NCI-H1930 (cell line): ENCODE measurements at regions not wholly inside any gene's neighbourhood (a gene's known extent, or its start where the extent isn't known, plus 50 kb on each side); places are given as distances from the start of the nearest gene placed in this dataset.

Experiments
- DNase-seq, 2 experiments: peaks; one replicate each; lab custom pipeline; 2025; lab: John Stamatoyannopoulos, UW

DNA sequence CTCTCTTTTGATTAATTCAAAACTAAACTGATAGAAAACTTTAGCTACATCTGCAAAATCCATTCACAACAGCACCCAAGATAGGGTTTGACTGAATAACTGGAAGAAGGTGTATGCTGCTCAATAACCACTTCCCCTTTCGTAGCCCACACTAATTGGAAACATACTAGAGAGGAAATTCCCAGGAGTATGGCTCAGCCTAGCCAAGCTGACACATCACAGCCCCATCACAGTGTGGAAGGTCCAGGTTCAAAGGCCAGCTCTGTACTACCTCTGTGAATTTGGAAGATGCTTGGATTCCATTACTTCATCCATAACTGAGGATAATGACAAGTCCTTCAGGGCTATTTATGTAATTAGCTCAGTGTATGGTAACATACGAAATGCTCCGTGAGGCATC lies 185.4 kb downstream of the FBXO15 start:
- no peak for DNase-seq

DNA sequence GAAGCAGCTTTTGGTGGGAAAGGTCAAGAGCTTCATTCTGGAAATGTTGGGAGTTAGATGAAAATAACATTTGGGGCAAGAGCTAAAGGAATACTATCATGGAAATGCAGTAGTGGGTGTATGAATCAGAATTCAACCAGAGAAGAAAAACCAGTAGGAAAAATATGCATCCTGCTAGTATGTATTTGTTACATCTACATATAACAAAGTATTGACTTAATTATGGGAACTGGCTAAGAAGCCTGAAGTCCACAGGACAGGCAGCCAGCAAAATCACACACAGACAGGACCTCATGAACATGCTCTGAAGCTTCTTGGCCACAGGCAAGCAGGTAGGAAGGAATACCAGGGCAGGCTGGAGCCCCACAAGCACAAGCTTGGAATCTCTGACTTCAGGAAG lies 185.8 kb downstream of the FBXO15 start:
- DNase-seq, result no peak

DNA sequence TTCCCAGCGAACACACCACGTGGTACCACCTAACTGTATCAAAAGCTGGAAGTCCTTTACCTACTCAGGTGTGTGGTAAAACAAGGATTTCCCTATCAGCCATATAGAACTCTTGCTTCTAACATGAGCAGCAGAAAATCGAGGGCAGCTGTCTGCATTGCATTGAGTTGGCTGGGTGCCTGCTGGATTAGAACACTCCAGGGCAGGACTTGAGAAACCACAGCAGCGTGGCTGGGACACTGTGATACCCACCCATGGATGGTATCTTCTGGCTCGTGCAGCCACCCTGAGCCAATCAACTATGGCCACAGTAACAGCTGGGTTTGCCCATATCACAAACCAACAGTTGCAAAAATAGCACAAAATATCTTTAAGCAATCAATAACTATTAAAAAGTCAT lies 188.3 kb downstream of the FBXO15 start:
- DNase-seq, result no peak

GRCh38 chr18:73954268-73954667 lies 193.4 kb downstream of the FBXO15 start:
- DNase-seq, result no peak

DNA sequence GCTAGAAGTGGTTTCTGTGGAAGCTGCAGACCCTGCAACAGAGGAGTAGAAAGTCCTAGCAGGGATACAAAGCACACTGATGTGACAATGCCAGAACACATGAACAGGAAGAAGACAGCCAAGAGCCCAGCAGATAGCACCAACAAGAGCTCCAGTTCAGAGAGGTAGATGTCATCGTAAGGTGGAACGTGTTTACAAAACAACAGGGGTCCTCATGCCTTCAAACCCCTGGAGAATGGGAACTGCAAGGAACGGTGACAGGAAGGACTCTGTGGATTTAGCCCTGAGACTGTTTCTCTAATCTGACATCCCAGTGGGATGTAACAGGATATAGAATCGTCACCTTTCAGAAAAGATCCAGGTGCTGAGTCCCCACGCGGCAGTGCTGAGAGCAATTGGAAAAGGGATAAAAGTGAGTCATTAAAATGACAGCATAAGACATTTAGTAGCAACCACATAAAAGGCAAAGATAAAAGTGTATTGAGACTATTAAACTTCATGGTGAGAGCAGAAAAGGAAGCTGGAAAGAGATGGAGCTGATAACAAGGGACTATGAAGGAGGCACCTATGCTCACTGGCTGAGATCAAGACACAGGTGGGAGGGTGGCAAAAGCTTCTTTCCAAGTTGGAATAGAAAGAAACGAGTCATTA lies 195.2 kb downstream of the FBXO15 start:
- no peak for DNase-seq

GRCh38 chr18:73950116-73950700 lies 197.4 kb downstream of the FBXO15 start:
- no peak for DNase-seq

DNA sequence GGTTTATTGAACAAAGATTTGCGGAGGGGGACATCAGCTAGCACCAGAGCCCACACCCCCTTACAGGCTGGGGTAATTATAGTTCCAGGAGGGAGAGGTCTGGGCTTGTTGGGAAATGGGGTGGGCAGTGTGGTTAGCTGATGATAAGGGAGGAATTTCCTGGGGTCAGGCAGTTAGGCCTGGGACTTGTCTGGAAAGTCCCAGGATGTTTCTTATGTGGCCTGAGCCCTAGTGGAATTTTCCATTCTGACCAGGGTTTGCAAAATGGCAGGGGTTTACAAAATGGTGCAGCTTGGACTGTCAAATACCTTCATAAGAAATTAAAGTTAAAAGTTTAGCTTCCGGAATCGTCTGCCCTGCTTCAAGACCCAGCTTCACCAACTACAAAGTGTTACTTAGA lies 199.1 kb downstream of the FBXO15 start:
- no peak for DNase-seq

- no peak for DNase-seq
Observed at GRCh38 chr18:73948084-73948483, 199.6 kb downstream of the FBXO15 start.

DNA sequence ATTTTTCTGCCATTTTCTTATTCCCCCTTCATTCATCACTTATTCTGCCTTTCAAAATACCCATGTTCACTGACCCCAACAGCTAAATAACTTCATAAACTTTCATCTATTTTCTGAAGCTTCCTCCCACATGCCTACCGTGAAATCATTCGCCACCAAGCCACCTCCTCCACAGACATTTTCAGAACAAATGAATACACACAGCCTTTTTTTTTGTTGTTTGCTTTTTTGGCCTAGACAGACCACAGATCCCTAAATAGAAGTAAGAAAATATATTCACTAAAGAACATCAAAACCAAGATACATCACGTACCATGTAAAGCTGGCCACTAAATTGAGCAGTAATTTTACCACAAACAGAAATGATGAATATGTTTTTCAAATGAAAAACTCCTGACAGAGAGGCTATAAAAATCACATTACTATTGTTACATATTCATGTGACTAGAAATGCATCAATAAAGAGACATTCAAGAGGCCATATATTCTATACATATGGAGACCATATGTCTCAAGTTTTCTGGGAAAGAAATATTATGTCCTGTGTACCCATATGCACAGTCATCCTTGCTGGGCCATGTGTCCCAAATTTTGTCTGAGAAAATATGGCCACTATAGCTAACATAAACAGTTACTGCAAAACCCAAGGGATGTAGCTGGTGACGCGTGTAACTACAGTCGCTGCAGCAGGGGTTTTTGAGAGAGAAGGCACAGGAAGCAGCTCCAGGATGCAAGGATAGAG lies 200.3 kb downstream of the FBXO15 start:
- DNase-seq, result no peak

DNA sequence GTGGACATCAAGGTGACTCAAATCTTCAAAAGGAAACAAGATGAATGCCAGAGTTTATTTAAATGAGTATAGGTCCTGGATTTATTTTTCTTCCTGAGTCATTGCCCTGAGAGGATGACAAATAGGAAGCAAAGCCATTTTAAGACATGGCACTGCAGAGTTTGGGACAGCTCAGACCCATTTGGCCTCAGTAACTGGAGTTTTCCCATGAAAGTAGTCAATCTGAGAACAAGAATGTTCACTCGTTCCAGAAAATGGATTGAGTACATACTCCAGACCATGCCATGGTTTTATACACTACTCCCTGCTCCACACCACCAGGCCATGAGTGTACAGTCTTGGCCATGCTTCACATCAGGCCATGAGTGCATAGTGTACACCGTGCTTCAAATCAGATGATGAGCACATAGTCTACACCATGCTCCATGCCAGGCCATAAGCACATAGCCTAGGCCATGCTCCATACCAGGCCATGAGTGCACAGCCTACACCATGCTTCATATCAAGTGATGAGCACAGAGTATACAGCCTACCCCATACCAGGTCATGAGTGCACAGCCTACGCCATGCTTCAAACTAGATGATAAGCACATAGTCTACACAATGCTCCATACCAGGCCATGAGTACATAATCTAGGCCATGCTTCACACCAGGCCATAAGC lies 202.4 kb downstream of the FBXO15 start:
- DNase-seq, result no peak

- DNase-seq, result no peak
Observed at GRCh38 chr18:73944715-73945114, 202.9 kb downstream of the FBXO15 start.

GRCh38 chr18:73943763-73944162 lies 203.9 kb downstream of the FBXO15 start:
- DNase-seq, result no peak

DNA sequence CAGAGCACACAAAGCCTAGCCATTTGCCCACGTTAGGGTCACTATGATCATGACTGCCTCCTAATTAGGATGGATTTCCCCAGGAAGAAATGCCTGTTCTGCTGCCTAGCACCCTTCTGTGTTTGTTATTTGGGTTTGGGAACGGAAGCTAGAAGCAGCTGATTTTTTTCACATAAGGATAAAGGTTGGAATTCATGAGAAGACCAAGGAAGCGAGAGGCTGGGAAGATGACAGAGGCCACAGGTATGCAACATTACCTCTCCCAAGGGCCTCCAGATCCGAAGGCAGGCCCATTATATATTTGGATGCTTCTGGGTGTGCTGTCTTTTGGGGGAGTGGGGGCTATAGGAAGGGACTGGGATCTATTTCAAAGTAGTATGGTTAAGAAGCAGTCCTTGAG lies 204.7 kb downstream of the FBXO15 start:
- no peak for DNase-seq

GRCh38 chr18:73942081-73942625 lies 205.5 kb downstream of the FBXO15 start:
- DNase-seq, result no peak

DNA sequence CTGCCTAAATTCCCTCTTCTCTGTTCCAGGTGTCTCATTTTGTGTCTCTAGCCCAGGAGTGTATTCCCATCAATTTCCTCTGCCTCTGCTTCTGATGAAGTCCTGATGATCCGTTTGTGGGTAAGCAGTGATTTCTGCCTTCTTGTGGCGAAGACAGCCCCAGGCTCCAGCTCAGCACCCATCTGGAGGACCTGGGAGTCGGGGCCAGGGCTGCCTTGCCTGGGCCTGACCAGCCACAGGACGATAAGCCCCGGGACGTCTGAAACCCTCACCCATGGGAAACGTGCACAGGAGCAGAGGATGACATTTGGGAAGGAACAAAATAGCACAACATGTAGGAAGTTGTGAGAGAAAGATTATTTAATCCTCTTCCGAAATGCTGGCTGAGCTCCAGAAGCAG lies 206.9 kb downstream of the FBXO15 start:
- DNase-seq, result no peak

GRCh38 chr18:73939391-73939790 lies 208.2 kb downstream of the FBXO15 start:
- no peak for DNase-seq

DNA sequence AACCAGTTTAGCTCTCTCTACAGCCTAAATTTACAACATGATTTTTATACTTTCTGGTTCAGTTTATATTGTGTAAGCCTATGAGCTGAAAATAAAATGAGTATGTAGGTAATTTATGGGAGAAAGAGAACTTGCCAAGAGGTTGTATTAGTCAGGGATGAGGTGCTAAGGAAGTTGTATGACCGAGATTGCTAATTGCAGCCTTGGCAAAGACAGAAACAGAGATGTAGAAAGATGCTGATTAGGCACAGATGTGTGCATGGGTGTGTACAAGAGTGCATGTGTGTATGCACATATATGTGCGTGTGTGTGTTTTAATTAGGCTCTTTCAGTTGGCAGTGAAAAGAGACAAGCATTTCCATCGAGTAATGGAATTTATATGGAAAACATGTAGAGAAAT lies 213.9 kb downstream of the FBXO15 start:
- DNase-seq, result no peak

- DNase-seq, result no peak
Observed at GRCh38 chr18:73932976-73933375, 214.7 kb downstream of the FBXO15 start.

DNA sequence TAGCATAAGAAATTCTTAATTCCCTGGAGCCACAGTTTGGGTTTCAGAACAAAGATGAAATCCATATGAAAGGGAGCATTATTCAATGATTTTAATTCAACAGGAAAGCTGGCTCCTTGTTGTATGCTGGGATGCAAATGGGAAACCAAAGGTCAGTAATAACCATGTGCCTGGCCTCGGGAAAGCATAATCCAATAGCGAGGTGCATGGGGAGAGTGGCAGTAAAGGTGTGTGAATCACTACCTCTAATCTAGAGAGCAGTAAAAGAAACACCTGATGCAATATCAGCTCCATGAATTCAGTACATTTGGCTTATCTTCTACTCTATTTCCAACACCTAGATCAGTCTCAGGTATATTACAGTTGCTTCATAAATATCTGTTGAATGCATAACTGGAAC lies 220.1 kb downstream of the FBXO15 start:
- no peak for DNase-seq

- DNase-seq, result no peak
Observed at GRCh38 chr18:73924836-73925235, 222.8 kb downstream of the FBXO15 start.

DNA sequence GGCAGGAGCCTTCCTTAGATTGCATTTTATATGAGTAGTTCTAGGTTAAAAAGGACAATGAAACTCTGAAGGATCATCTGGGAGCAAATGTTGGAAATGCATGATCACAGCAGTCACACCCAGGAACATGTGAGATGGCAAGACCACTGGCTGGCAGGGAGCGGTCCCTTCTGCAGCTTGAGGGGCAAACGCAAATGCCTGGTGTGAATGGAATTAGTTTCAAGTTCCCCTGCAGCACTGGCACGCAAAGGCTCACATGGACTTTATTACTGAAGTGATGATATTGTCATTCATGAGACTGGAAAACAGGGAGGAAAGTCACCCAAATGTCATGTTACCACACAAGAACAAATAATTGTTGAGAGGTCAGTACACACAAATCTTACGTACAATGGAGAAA lies 223.3 kb downstream of the FBXO15 start:
- no peak for DNase-seq

DNA sequence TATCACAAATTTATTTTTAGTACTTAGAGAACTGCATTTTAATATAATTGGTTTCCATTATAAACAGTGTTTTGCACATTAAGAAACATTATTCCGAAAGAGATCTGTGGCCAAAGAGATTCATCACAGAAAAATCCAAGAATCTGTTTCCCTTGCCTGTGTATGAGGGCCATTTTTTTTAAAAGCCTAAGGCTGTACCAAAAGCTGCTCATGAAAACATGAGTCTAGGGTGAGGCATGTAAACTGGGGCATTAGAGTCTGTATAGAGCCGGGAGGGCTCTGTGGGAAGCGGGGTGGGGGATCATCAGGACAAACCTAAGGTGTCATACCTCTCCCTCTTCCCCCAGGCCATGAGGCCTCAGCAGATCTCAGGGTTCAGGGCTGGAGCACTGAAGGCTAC lies 223.8 kb downstream of the FBXO15 start:
- no peak for DNase-seq

- DNase-seq, result no peak
Observed at GRCh38 chr18:73920033-73920432, 227.6 kb downstream of the FBXO15 start.
